SHP77 (cell line): ENCODE measurements at regions not wholly inside any gene's neighbourhood (a gene's known extent, or its start where the extent isn't known, plus 50 kb on each side); places are given as distances from the start of the nearest gene placed in this dataset.

ENCODE experiments used
- DNase-seq, 2 experiments: peaks; one replicate each; lab custom pipeline; 2025; lab: John Stamatoyannopoulos, UW

DNA sequence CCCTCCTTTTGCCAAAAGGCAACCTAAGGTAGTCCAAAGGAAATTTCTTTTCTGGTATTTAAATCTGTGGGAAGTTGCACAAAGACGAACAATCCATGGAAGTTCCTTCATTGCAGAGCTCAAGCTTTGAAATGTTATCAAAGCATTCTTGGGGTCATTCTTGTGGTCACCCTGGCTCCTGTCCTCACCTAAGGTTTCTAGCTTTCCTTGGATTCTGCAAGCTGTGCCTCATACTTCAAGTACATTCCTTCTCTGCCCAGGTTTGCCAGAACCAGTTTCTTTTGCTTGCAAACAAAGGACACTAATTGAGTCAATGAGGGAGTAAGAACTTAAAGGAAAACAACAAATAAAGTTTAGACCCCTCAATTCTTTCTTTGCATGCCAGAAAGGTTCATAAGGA is 329.8 kb upstream of the PDZRN3 start:
- no peak for DNase-seq

- DNase-seq, result no peak
Measured at GRCh38 chr3:73952781-73953180, 328.0 kb upstream of the PDZRN3 start.

- DNase-seq, result no peak
Measured at GRCh38 chr3:73950865-73951558, 326.3 kb upstream of the PDZRN3 start.

DNA sequence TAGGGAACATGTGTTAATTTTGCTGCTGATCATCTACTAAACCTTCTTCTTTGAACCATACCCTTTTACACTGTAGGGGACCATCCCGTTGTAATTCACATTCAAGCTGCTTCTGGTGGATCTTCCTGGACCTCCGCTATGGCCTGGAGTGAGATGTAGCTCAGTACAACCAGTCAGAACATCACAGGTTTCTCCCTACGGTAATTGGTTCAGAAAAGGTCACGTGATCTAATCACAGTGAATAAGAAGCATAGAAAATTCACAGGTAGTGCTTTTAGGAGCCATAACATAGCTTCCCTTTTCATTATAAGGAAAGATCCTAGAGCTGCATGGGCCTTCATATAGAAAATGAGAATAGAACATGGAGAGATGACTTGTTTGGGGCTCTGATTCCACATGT is 320.8 kb upstream of the PDZRN3 start:
- DNase-seq, result no peak

- no peak for DNase-seq
Measured at GRCh38 chr3:73939985-73940384, 315.2 kb upstream of the PDZRN3 start.

DNA sequence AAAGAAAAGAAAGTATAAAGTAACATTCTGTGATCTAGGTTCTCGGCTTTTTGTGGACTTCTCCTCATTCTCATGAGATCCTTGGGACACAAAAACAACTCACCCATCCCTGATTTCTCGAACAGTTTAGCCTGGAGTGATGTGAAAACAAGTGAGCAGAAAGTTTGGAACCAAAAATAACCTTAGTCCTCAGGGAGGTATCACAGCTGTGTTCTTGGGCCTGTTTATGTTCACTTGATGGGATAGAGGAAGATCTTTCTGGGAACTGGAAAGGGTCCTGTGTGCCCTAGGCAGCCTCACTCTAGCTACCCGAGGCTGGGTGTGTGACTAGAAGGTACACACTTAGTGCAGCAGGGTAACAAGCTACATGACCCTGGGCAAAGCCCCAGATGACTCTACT is 308.8 kb upstream of the PDZRN3 start:
- no peak for DNase-seq

DNA sequence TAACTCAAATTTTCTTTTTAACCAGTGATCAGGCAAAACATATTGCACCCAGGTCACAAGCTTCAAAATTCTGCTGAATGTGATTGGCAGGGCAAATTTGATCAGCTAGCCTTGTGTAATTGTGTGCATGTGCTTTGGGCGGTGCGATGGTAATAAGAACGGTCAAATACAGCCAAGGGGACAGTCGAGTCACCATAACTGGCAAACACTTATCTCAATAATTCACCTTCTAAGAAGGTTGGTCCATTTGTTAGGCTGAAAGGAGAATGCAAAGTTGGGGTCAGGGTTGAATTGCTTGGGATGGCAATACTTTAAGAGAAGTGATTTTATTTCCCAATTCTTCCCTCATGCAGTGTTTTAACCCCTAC is 302.4 kb upstream of the PDZRN3 start:
- no peak for DNase-seq

DNA sequence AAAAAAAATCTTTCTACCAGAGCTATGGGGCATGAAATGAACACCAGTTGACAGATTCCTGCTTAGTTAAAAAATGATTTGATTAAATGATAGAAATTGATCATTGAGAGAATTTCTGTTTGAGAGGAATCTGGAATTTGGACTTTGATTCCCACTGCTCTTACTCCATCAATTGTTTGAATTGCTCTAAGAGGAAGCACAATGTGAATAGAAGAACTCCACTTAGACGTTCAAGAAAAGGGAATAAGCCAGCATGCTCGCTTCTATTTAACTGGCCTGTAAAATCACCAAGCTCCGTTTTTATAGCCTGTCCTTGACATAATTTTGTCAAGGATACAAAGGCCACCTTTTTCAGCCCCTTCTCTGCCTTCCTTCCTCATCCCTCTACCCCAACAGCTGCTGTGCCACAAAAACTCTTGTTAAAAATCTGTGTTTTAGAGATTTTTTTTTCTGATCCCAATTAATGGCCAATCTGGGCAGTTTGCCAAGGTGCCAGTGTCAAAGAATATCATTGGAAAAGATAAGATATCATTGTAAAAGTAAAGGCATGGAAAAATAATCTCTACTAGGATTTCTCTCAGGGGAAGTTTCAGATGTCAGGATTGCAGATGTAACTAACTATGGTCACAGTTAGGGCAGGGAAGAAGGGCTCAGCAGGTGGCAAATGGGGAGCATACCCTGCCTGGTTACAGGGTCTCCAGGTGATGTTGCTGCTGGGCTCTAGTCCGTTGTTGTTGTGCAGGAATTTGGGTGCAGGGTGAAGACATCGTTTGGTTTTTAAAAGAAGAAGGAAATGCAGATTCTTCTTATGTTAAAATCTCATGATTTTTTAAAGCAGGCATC is 301.8 kb upstream of the PDZRN3 start:
- no peak for DNase-seq

- no peak for DNase-seq
Measured at GRCh38 chr3:73925011-73925410, 300.3 kb upstream of the PDZRN3 start.

DNA sequence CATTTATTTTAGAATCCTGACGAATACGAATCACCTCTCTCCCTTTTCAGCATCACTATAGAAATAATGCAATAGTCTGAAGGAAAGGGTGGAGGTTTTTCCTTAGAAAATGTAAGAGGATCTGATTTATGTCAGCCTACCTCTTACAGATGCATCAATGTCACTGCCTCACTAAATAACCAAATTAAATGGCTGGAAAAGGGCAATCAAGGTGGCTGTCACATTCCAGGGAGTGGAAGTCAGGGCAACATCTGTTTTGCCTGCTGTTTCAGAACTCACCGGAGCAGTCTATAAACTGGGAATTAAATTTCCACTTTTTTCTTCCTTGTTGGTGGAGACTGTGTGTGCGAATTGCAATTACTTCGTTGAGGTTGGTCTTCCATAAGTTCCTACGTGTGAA is 299.3 kb upstream of the PDZRN3 start:
- no peak for DNase-seq

GRCh38 chr3:73917643-73918042 is 292.9 kb upstream of the PDZRN3 start:
- no peak for DNase-seq

DNA sequence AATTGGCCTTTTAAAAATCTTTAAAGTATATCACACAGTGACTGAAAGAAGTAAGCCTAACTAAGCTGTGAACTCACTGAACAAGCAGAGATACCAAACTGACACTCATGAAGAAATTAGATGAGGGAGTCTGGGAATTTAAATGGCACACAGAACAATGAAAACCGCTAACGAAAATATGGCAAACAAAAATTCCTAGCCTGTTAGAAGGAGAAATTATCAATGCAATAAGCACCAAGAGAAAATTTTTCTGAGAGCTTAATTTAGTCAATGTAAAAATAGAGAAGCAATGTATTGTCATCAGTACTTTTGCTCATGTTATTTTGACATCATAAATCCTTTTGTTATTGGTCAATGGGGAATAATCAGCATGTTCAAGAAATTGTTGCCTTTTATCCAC is 291.1 kb upstream of the PDZRN3 start:
- no peak for DNase-seq

DNA sequence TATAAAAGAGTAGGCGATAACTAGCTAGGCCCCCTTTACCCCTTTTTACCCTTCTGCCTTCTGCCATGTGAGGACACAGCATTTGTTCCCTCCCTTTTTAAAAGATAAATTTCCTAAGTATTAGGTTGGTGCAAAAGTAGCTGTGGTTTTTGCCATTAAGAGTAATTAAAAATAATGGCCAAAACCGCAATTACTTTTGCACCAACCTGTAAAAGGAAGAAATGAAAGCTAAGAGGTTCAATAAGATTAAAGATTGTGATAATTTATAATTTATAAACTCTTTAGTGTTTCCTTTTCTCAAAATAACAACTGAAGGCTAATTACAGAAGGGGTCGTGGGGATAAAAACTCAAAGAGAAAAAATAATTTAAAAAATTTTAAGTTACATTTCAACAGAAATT is 283.5 kb upstream of the PDZRN3 start:
- no peak for DNase-seq

- DNase-seq, result no peak
Measured at GRCh38 chr3:73901686-73902085, 276.9 kb upstream of the PDZRN3 start.

GRCh38 chr3:73894474-73895213 is 269.9 kb upstream of the PDZRN3 start:
- no peak for DNase-seq

DNA sequence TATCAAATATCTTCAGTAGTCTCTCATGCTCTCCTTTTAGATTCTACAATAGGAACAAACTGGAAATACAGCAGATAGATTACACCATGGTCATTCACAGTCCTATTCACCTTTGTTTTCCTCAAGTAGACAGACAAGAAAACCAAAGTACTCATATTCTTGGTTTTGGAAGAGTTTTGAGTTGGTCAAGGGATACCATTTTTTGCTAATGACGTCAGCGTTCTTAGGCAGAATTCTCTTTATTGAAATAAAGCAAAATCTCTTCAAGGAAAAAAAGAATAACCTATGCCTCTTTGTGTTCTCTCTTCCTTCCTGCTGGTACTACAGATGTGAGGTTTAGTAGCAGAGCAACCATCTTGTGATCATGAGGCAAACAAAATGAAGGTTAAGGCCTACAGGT is 268.3 kb upstream of the PDZRN3 start:
- DNase-seq, result no peak

GRCh38 chr3:73885862-73886261 is 261.1 kb upstream of the PDZRN3 start:
- DNase-seq, result no peak

DNA sequence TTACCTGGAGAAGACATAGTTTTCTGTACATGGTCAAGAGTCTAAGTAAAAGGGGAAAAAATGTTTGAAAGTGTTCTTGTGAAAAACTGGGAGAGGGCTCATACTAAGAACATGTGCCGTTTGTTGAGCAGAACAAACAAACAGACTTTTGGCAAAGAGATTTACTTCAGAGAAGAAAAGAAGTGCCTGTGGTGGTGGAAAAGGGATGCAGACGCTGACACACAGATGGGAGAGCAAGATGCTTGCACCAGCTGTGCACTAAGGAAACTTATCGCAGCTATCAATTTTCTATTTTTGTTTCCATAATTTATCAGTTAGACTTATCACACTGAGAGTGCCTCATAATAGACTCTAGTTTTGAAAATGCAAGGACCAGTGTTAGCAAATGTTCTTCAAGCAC is 259.6 kb upstream of the PDZRN3 start:
- DNase-seq, result no peak

- DNase-seq, result no peak
Measured at GRCh38 chr3:73883497-73883896, 258.8 kb upstream of the PDZRN3 start.

- DNase-seq, result peak; percentile 49 to 50
Measured at GRCh38 chr3:73874606-73875369, 250.0 kb upstream of the PDZRN3 start.

- DNase-seq, result no peak
Measured at GRCh38 chr3:73874161-73874560, 249.4 kb upstream of the PDZRN3 start.

GRCh38 chr3:73868688-73869315 is 244.1 kb upstream of the PDZRN3 start:
- peak; percentile 9 to 16 for DNase-seq
